ENCODE measurements at regions not wholly inside any gene's neighbourhood (a gene's known extent, or its start where the extent isn't known, plus 50 kb on each side); places are given as distances from the start of the nearest gene placed in this dataset.

- peak; percentile 47 for DNase-seq (ENCODE audit: low read depth)
Observed at GRCh38 chr5:73374520-73375190, 73.9 kb downstream of the FOXD1 start.

GRCh38 chr5:73373814-73374510 lies 74.6 kb downstream of the FOXD1 start:
- DNase-seq (ENCODE audit: low read depth), result peak; percentile 88

GRCh38 chr5:73370640-73371583 lies 77.7 kb downstream of the FOXD1 start:
- peak; percentile 77 for DNase-seq (ENCODE audit: low read depth)

GRCh38 chr5:73370095-73370494 lies 78.5 kb downstream of the FOXD1 start:
- no peak for DNase-seq (ENCODE audit: low read depth)

- DNase-seq (ENCODE audit: low read depth), result peak; percentile 23
Observed at GRCh38 chr5:73369278-73369677, 79.3 kb downstream of the FOXD1 start.

- peak; percentile 56 for DNase-seq (ENCODE audit: low read depth)
Observed at GRCh38 chr5:73367650-73368049, 80.9 kb downstream of the FOXD1 start.

- DNase-seq (ENCODE audit: low read depth), result no peak
Observed at GRCh38 chr5:73365990-73366667, 82.4 kb downstream of the FOXD1 start.

GRCh38 chr5:73365301-73365853 lies 83.2 kb downstream of the FOXD1 start:
- DNase-seq (ENCODE audit: low read depth), result peak; percentile 42

GRCh38 chr5:73363911-73364730 lies 84.5 kb downstream of the FOXD1 start:
- no peak for DNase-seq (ENCODE audit: low read depth)

- no peak for DNase-seq (ENCODE audit: low read depth)
Observed at GRCh38 chr5:73359395-73359794, 89.2 kb downstream of the FOXD1 start.

- no peak for DNase-seq (ENCODE audit: low read depth)
Observed at GRCh38 chr5:73358366-73358765, 90.2 kb downstream of the FOXD1 start.

- no peak for DNase-seq (ENCODE audit: low read depth)
Observed at GRCh38 chr5:73357576-73357975, 91.0 kb downstream of the FOXD1 start.

- DNase-seq (ENCODE audit: low read depth), result no peak
Observed at GRCh38 chr5:73355108-73355507, 93.5 kb downstream of the FOXD1 start.

- no peak for DNase-seq (ENCODE audit: low read depth)
Observed at GRCh38 chr5:73354406-73354805, 94.2 kb downstream of the FOXD1 start.

GRCh38 chr5:73352649-73353230 lies 95.8 kb downstream of the FOXD1 start:
- no peak for DNase-seq (ENCODE audit: low read depth)

GRCh38 chr5:73352243-73352642 lies 96.3 kb downstream of the FOXD1 start:
- no peak for DNase-seq (ENCODE audit: low read depth)

- DNase-seq (ENCODE audit: low read depth), result no peak
Observed at GRCh38 chr5:73351593-73351992, 97.0 kb downstream of the FOXD1 start.

GRCh38 chr5:73346878-73347408 lies 101.6 kb downstream of the FOXD1 start:
- DNase-seq (ENCODE audit: low read depth), result no peak

GRCh38 chr5:73344835-73345234 lies 103.7 kb downstream of the FOXD1 start:
- peak; percentile 22 for DNase-seq (ENCODE audit: low read depth)

All from myocyte (in vitro differentiated cells).